ENCODE measurements at regions not wholly inside any gene's neighbourhood (a gene's known extent, or its start where the extent isn't known, plus 50 kb on each side); places are given as distances from the start of the nearest gene placed in this dataset.
A peak's percentile ranks its signal among the peaks of the same experiment; 100 is the strongest.
"Not testable (repeated sequence)": the region's sequence is repeated elsewhere in the genome, so short reads cannot be mapped to it uniquely, and the experiment has no call there.

DNA sequence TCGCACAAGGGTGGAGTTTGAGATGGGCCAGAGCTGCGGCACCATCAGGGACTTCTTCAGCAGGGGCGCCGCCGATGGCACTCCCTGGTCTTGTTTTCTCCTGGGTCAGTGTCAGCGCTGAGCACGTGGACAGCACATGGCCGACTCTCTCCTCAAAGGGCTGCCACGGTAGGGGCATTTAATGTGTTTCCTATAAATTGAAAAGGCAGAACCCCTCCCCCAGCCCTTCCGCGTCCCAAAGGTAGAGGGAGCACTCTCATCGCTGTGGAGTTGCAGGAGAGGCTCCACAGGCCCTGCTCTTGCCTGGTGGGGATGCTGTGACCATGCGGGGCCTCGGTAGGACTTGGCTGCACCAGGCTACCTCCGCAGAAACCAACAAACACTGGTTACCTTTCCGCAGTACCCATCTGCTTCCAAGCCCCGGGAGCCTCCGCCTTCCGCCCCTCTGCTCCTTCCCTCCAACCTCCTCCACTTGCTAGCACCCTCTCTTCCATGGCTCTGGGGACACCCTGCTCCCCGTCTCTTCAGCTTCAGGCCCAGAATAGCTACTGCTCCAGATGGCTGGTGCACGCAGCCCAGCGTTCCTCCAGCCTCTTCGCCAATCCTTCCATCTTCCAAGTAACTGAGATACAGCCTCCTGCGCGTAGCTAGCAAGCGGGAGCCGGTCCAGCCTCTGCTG, 166.3 kb upstream of the ADCY1 start:
- peak; percentile 37 for DNase-seq (ENCODE audit: low spot score)

DNA sequence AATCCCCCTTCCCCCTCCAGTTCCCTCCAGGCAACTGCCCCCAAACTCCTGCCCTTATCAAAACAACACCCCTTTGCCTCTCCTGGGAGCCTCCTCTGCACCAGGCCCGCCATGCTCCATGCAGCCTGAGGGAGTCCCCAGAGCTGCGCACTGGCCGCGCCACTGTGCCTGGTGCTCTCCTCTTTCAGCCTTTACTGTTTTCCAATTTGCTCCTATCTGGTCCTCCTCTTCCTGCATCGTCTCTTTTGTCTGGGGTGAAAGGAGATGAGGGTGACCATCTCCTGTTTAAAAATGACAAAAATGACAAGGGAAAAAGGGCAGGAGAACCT, 165.8 kb upstream of the ADCY1 start:
- DNase-seq (ENCODE audit: low spot score): no peak

DNA sequence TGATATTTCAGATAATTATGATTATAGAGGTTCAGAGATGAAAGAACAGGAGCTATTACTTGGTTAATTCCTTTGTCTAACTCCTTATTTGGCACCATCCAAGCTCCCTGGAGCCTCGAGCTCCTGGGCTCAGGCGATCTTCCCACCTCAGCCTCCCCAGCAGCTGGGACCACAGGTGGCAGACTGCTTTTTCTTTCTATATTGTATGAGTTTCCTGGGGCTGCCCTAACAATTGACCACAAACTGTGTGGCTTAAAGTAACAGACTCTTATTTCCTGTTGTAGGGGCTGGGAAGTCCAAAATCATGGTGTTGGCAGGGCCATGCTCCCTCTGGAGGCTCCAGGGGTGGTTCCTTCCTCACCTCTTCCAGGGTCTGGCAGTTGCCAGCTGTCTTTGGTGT, 163.3 kb upstream of the ADCY1 start:
- no peak for DNase-seq (ENCODE audit: low spot score)

DNA sequence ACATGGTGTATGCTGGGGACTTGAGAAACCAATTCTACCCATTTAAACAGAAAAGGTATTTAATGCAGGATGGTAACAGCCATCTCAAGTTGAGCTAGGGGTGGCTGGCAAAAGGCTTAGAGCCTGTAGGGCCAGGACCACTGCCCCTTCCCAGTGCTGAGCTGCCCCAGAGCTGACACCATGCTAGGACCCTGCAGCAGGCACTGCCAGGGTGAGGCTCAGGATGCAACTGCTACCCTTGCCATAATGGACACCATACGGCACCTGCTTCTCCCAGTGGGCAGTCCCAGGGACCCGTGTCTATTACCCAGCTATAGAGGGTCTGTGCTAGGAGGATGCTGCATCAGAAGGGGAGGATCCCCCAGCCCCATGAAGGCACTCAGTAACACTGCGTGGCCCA, 160.7 kb upstream of the ADCY1 start:
- DNase-seq (ENCODE audit: low spot score): no peak

DNA sequence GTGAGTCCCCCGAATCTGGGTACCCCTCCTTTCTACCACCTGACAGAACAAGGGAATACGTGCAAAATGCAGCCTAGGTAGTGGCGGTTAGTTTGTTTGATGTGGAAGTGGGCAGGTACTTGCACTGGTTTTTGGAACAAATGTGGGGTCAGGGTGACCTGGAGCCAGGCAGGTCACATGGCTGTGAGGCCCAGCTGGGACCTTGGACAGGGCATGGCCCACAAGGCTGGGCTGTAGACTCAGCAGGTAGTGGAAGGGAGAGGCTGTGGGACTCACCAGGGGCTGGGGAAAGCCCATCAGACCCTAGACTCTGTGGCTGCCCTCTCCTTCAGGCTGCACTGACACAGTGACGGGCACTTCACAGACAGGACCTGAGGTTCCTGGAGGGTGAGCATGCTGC, 159.9 kb upstream of the ADCY1 start:
- DNase-seq (ENCODE audit: low spot score): no peak

DNA sequence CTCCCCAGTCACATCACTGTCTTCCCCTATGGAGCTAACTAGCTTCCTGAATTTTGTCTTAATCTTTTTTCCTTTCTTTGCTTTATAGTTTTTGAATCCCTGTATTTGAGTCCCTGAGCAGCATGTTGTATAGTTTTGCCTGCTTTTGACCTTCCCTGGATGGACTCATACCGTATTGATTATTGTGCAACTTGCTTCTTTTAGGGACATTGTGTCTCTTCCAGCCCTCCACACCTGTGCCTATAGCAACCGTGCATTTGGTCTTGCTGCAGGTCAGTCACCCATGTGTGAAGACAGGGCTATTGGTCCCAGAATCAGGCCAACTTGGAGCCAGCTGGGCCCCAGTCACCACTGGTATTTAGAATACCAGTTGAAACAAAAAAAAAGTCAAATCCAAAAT, 158.9 kb upstream of the ADCY1 start:
- no peak for DNase-seq (ENCODE audit: low spot score)

DNA sequence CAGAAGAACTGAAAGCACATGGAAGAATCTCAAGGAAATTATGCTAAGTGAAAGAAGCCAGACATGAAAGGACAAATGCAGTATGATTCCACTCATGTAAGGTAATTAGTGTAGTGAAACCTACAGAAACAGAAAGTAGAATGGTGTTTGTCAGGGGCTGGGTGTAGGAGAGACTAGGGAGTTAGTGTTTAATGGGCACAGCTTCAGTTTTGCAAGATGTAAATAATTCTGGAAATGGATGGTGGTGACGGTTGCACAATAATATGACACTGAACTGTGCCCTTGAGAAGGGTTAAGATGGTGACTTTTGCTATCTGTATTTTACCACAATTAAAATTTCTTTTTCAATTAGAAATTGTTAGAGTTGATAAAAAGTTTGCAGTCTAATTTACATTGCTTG, 157.3 kb upstream of the ADCY1 start:
- DNase-seq (ENCODE audit: low spot score): no peak

DNA sequence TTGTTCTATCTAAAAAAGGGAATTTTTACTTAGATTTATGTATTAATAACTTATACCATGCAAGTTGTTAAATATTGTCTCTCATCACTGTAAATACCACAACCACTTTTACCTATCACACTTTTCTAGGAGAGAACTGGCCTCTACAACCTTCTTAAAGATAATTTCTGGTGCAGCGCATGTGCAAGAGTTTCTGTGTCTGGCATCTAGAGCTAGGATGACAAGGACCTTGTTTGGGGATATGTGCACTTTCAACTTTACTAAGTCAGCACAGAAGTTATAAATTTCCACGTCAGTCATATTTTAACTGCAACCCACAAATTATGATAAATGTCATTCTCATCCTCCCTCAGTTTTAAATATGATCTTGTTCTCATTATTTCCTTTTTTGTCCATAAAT, 156.9 kb upstream of the ADCY1 start:
- DNase-seq (ENCODE audit: low spot score): no peak

DNA sequence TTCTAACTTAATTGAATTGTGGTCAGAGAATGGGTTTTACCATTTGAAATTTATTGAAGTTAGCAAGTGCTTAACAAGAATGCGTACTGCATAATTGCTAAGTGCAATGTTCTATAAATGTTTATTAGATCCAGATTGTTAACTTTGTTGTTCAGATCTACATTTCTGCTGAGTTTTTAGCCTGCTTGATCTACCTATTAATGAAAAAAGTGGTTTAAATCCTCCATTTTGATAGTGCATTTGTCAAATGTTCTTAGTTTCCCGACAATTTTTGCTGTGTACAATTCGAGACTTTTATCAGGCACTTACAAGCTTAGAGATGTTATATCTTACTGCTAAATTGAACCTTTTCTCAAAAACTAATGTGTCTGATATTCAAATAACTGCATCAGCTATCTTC, 156.4 kb upstream of the ADCY1 start:
- DNase-seq (ENCODE audit: low spot score): no peak

DNA sequence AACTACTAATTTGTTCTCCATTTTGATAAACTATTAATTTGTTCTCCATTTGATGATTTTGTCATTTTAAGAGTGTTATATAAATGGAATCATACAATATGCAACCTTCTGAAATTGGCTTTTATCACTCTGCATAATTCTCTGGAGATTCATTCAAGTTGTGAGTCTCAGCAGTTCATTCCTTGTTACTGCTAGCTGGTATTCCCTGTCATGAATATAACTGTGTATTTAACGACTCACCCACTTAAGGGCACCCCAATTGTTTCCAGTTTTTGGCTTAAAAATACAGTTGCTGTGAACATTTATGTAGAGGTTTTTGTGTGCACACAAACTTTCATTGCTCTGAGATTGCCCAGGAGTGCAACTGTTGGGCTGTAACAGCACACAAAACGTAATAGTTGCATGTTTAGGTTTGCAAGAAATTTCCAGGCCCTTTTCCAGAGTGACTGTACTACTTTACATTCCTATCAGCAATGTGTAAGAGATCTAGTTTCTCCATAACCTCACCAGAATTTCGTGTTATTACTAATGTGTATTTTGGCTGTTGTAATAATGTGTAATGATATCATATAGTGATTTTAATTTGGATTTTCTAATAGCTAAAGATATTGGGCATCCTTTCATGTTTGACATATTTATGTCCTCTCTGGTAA, 153.2 kb upstream of the ADCY1 start:
- no peak for DNase-seq (ENCODE audit: low spot score)

DNA sequence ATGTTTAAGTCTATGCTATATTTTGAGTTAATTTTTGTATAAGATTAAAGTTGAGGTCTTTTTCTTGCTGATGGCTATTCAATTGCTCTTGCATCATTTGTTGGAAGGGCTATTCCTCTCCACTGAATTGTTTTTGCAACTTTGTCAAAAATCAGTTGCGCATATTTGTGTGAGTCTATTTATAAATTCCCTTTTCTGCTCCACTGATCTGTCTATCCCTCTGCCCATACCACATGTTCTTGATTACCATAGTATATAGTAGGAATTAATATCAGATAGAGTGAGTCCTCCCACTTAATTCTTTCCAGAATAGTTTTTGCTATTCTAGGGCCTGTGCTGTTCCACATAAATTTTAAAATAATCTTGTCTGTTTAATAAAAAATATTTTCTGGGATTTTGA, 152.4 kb upstream of the ADCY1 start:
- DNase-seq (ENCODE audit: low spot score): no peak

DNA sequence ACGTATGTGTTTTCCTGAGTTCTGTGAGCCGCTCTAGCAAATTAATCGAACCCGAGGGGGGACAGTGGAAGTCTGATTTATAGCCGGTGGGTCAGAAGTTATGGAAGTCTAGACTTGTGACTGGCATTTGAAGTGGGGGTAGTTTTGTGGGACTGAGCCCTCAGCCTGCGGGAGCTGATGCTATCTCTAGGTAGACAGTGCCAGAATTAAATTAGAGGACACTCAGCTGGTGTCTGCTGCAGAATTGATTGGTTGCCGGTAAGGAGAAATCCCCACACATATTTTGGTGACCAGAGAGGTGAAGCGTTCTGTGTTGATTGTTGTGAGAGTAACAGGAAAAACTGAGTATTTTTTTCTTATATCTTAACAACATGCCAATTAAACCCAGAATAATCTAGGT, 143.8 kb upstream of the ADCY1 start:
- no peak for DNase-seq (ENCODE audit: low spot score)

DNA sequence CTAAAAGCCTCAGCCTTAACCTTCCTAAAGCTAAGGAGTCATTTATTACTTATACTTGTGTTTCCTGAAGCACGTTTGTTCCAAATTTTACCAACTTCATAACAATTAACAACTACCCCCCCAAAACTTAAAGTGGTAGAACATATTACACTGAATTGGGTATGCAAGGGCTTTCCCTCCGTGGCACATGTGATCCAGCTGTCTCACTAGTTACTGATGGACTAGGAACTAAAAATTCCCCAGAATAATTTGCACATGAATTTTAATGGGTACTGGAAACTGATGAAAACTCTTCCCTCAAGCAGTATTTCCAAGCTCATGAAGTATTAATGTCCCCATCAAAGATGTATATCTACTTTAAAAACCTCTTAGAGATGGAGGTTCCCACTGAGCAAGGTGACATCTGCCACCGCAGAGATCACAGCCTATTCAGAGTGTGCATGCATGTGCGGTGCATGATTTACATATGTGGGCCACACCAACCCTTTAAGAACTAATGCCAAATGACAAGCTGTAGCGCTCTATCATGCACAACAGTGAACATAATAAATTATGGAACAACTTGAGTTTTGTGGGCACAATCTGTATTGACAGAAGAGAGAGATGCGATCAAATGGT, 139.9 kb upstream of the ADCY1 start:
- DNase-seq (ENCODE audit: low spot score): no peak

DNA sequence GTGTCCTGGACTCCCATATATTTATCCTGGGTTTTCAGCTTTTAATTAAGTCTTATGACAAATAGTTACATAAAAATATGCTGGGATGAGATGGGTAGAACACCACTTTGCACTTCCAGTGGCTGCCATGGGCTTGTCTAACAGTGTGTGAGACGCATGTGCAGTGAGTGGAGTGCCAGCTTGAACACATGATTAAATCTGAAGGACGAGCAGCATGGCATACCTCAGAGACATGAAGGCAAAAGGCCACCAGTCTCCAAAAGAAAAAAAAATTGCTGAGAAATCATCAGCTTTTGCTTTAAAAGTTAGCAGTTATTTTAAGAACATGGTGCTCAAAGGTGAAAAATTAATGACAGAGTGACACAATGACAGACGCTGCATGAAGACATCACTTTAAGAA, 139.0 kb upstream of the ADCY1 start:
- no peak for DNase-seq (ENCODE audit: low spot score)

DNA sequence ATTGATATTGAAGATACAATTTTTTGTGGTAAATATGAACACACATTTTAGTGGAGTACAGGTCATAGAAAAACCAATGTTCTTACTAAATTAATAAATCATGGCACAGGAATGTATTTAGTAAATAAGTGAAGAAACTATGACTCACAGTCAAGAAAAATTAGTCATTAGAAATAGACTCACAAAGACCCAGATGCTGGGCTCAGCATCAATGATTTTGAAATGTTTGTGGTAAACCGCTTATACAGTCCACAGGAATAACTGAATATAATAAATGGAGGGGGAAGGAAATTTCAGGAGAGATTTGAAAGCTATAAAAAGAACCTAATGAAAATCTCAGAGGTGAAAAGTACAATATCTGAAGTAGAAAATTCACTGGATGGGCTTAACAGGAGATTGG, 138.3 kb upstream of the ADCY1 start:
- no peak for DNase-seq (ENCODE audit: low spot score)

DNA sequence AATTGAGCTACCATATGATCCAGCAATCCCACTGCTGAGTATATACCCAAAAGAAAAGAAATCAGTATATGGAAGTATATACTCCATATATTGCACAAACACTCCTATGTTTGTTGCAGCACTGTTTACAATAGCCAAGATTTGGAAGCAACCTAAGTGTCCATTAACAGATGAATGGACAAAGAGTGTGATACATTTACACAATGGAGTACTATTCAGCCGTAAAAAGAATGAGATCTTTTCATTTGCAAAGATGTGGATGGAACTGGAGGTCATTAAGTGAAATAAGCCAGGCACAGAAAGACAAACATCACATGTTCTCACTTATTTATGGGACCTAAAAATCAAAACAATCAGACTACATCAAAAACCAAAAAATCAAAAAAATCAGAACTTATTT, 133.4 kb upstream of the ADCY1 start:
- DNase-seq (ENCODE audit: low spot score): not testable (repeated sequence)

DNA sequence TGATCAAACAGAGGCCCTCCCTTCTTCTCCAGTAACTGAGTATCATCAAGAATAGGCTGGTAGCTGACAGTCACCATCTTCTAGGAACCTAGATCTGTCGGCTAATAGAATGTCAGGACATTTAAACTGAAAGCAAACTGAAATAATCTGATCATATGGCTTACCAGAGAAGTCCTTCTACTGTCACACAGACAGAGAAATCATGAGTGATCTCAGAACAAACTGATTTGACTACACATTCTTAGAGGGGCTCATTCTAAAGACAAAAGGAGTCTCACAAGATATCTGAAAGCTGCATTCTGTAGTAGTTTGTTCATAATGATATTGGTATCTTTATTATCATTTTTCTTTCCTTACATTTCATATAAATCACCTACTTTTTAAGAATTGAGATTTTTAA, 130.9 kb upstream of the ADCY1 start:
- DNase-seq (ENCODE audit: low spot score): no peak

DNA sequence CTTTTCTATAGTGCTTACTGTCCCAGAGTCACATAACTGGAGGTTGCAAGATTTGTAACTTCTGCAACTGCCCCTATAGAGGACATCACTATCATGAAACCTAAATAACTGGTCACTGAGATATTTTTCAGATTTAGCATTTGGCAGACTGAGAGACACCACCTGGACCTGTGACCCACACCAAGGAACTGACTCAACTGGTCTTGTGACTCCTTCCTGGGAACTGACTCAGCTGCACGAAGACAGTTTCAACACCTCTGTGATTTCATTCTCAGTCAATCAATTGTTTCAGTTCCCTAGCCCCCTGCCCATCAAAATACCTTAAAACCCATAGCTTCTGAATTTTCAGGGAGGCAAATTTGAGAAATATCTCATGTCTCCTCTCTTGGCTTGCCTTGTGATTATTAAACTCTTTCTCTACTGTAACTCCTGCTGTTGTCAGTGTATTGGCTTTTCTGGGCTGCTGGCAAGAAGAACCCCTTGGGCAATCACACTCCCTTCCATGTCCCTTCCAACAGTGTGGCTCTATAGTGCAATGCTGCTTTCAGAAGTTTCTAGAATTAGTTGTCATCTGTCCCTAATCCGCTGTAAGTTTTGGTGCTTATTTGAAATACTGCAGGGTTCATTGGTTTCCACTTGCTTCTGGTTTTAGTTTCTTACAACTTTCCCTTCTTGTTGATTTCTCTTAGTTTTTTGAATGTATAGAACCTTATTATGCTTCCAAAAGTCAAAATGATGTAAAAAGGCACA, 127.8 kb upstream of the ADCY1 start:
- DNase-seq (ENCODE audit: low spot score): no peak

DNA sequence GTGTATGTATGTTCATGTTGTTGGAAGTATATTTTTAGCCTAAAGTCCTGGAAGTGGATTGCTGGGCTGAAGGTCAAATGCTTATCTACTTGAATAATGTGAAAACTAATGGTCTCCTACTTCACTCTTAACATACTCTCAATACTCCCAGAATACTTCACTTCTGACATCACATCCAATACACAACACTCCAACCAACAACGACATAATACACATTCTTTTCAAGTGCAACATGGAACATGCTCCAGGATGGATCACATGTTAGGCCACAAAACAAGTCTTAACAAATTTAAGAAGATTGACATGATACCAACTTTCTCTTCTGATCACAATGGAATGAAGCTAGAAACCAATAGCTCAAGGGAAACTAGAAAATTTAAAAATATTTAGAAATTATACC, 126.9 kb upstream of the ADCY1 start:
- no peak for DNase-seq (ENCODE audit: low spot score)

DNA sequence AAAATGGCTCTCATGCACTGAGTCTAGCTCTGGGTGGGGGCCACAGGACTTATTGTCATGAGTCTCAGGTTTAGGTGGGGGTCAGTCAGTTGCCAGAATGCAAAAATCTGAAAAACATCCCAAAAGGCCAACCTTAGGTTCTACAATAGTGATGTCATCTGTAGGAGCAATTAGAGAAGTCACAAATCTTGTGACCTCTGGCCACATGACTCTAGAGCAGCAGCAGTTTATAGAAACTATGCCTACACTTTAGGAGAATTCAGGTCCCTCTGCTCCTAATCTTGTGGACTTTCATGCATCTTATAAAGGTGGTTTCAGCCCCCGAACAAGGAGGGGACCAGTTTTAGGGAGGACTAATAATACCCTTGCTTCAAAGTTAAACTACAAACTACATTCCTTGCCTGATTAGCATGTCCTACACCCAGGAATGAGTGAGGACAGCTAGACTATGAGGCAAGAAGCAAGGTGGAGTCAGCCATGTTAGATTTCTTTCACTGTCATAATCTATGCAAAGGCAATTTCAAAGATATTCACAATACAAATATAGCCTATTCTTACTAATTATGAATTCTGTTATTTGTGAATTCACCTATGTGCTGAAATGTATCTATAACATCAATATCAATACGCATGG, 123.5 kb upstream of the ADCY1 start:
- no peak for DNase-seq (ENCODE audit: low spot score)

DNA sequence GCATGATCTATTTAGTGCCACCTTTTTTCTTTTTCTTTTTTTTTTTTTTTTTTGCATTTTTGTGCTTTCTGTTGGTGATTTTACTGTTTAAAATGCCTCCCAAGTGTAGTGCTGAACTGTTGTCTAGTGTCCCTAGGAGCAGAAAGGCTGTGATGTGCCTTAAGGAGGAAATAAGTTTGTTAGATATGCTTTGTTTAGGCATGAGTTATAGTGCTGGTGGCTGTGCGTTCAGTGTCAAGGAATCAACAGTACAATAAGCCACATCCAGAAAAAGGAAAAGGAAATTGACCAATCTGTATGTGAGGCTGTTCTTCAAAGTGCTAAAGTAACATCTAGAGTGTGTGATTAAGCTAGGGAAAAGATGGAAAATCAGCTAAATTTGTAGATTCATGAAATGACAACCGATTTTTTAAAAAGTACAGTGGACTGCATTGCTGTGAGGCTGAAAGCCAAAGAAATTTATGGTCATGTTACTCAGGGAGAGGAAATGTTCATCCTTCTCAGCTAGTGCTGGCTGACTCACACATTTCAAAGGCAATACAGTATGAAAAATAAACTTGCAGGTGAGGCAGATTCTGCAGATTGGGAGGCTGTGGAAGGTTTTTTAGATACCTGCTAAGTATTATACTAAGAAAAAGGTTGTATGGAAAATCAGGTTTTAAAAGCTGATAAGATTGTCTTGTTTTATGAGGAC, 122.7 kb upstream of the ADCY1 start:
- no peak for DNase-seq (ENCODE audit: low spot score)

DNA sequence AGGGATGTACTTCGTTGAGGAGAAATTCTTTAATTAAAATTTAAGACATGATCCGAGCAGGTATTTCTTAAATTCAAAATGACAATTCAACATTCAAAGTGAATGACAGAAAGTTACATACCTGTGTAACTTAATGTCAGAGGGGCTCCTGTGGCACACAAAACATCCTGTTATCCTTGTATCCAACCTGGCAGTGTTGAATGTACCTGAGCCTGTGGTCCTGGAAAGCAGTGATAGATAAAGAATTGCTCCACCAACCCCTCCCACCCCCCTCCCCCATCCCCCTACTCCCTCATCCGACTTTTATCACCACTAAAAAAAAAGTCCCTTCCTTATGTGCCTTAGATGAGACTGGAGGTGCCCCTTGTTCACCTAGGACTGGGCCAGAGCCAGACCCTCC, 119.4 kb upstream of the ADCY1 start:
- no peak for DNase-seq (ENCODE audit: low spot score)

Data from HuH-7 (cell line).